Left lung (tissue), 4 donors: ENCODE measurements at regions not wholly inside any gene's neighbourhood (a gene's known extent, or its start where the extent isn't known, plus 50 kb on each side); places are given as distances from the start of the nearest gene placed in this dataset.
A peak's percentile ranks its signal among the peaks of the same experiment; 100 is the strongest.
"Not testable (repeated sequence)": the region's sequence is repeated elsewhere in the genome, so short reads cannot be mapped to it uniquely, and the experiment has no call there.

ENCODE experiments used
- ATAC-seq: fragments of 200-7000 bp; cut with Tn5 transposase; one replicate; pipeline ENCODE4 v1.9.1; 2020; ENCODE audit warnings: moderate library complexity
- DNase-seq, 4 donors: peaks; one replicate each; pipeline ENCODE4 v3.0.0-alpha.2; 2013 to 2020
- H3K27ac ChIP-seq, 2 donors: fragments of 200-600 bp; sonication (generic) in 1 of 2; one replicate each; pipeline versions ENCODE4 v1.5.0 to v1.8.0; 2020 to 2021
- H3K27me3 ChIP-seq, 2 donors: fragments of 200-600 bp; sonication (generic) in 1 of 2; one replicate each; pipeline versions ENCODE4 v1.5.0 to v1.8.0; 2020 to 2021
- H3K36me3 ChIP-seq, 2 donors: fragments of 200-600 bp; sonication (generic) in 1 of 2; one replicate each; pipeline versions ENCODE4 v1.5.0 to v1.8.0; 2020 to 2021
- H3K4me1 ChIP-seq, 2 donors: fragments of 200-600 bp; one replicate each; pipeline ENCODE4 v1.8.0; 2021
- H3K4me3 ChIP-seq, 2 donors: fragments of 200-600 bp; sonication (generic) in 1 of 2; one replicate each; pipeline versions ENCODE4 v1.5.0 to v1.8.0; 2020 to 2021; ENCODE audit warnings: mild to moderate bottlenecking in 1 of 2
- H3K9me3 ChIP-seq, 2 donors: fragments of 200-600 bp; sonication (generic) in 1 of 2; one replicate each; pipeline versions ENCODE4 v1.5.0 to v1.8.0; 2020 to 2021
- CTCF ChIP-seq, 2 donors: fragments of 200-600 bp; sonication (generic) in 1 of 2; IDR thresholded peaks; one replicate each; pipeline versions ENCODE4 v1.5.0 to v1.8.0; 2021; ENCODE audit warnings: antibody characterized with exemption in 2 of 2
- intact Hi-C, 2 donors: fragments of 100-400 bp; cut with DNase I; formaldehyde crosslinking; loops; one replicate each; pipeline versions ENCODE4 v1.11.2 to v1.14.2; 2022
- donor health status: DM: no; HTN: yes; CAD: no.
- donor health status: DM: no; HTN: no; CAD: no.

- Histone ChIP-seq H3K36me3 (no peaks in the 10 kb centered on the region), H3K4me1 (no peaks in the 10 kb centered on the region), H3K27me3 (no peaks in the 10 kb centered on the region), H3K4me3 (no peak overlapping the region), H3K9me3 (peaks cover 0 to 13% of the 10 kb centered on the region in 2 donors), H3K27ac (no peak overlapping the region)
- intact Hi-C loops: no loop called here
- ATAC-seq: no peak
- no peak for TF ChIP-seq CTCF (IDR thresholded peaks at IDR 0.05)
- DNase-seq: no peak
Observed at GRCh38 chr11:93039531-93040240, 70.2 kb downstream of the MTNR1B start.

GRCh38 chr11:93041682-93042081 is 72.2 kb downstream of the MTNR1B start:
- TF ChIP-seq CTCF (IDR thresholded peaks at IDR 0.05): no peak

DNA sequence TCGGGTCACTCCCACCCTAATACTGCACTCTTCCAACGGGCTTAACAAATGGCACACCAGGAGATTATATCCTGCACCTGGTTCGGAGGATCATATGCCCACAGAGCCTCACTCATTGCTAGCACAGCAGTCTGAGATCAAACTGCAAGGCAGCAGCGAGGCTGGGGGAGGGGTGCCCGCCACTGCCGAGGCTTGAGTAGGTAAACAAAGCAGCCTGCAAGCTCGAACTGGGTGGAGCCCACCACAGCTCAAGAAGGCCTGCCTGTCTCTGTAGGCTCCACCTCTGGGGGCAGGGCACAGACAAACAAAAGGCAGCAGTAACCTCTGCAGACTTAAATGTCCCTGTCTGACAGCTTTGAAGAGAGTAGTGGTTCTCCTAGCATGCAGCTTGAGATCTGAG is 73.7 kb downstream of the MTNR1B start:
- peak in 1 of 4 donors; percentile 31 for DNase-seq
- H3K4me1 ChIP-seq, H3K27me3 ChIP-seq, ATAC-seq, H3K36me3 ChIP-seq, H3K4me3 ChIP-seq, H3K27ac ChIP-seq, intact Hi-C loops: not testable (repeated sequence)
- H3K9me3 ChIP-seq: peaks cover 0 to 13% of the 10 kb centered on the region in 2 donors

More at GRCh38 chr11:93041682-93042081, 72.2 kb downstream of the MTNR1B start:
- H3K27ac ChIP-seq: no peak overlapping the region
- no peak for ATAC-seq
- H3K9me3 ChIP-seq: peaks cover 0 to 13% of the 10 kb centered on the region in 2 donors
- no peaks in the 10 kb centered on the region for H3K27me3 ChIP-seq
- intact Hi-C loops: no loop called here
- DNase-seq: no peak
- H3K36me3 ChIP-seq: no peaks in the 10 kb centered on the region
- no peaks in the 10 kb centered on the region for H3K4me1 ChIP-seq
- no peak overlapping the region for H3K4me3 ChIP-seq

DNA sequence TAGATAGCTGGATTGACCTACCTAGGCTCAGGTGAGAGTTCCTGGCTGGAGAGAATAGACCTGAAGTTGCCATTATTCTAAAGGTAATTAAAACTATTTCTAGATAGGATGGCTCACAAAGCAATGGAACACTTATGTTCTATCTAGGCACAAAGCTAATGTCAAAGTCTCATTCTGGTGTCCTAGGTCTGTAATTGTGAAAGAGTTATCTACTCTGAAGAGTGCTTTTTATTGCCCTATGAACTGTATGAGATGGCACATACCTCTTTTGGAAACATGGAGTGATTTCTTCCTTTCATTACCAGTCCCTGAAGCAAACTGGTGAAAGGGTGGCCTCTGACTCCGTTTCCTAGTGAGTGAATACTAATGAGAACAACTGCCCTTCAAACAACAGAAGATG is 80.3 kb downstream of the MTNR1B start:
- H3K4me3 ChIP-seq: no peak overlapping the region
- intact Hi-C loops: no loop called here
- ATAC-seq (no peak), DNase-seq (no peak)
- no peaks in the 10 kb centered on the region for H3K36me3 ChIP-seq
- H3K4me1 ChIP-seq: no peaks in the 10 kb centered on the region
- TF ChIP-seq CTCF (IDR thresholded peaks at IDR 0.05): no peak
- no peaks in the 10 kb centered on the region for H3K27me3 ChIP-seq
- H3K27ac ChIP-seq: no peak overlapping the region
- no peaks in the 10 kb centered on the region for H3K9me3 ChIP-seq

DNA sequence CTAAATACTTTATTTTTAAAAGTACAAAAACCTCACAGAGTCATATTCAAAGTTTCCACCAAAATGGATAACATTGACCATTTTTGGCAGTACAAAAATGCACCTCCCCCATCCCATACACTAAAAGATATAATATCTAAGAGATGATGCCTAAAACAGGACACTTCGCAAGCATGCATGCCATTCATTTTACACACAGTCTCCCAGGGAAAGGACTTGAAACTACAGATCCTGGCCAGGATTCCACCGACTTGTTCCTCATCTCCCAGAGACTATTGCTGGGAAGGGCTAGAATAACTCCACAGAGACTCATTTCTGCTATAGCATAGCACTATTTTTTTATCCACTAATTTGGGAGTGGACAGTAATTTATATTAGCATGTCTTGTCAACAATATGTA is 81.7 kb downstream of the MTNR1B start:
- no peaks in the 10 kb centered on the region for H3K36me3 ChIP-seq
- no peaks in the 10 kb centered on the region for H3K4me1 ChIP-seq
- H3K27ac ChIP-seq: no peak overlapping the region
- H3K9me3 ChIP-seq: no peaks in the 10 kb centered on the region
- DNase-seq (no peak), ATAC-seq (no peak)
- H3K27me3 ChIP-seq: no peaks in the 10 kb centered on the region
- H3K4me3 ChIP-seq: no peak overlapping the region
- intact Hi-C loops: no loop called here
- no peak for TF ChIP-seq CTCF (IDR thresholded peaks at IDR 0.05)

DNA sequence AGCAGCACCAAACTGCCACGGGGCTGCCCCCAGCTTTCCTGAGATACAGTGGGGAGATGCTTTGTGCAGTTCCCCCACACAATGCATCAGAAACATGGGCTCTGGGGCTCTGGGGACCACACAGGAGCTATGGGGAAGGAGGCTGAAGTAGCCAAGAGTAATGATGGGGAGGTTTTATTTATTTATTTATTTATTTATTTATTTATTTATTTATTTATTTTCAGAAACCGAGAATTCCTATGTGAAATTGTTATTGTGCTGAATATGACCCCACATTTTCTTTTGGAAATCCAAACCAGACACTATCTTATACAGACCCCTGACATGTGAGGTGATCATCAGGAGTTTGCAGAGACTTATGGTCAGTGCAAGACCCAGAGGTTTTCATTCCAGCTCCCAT is 84.4 kb downstream of the MTNR1B start:
- Histone ChIP-seq H3K9me3 (no peaks in the 10 kb centered on the region), H3K36me3 (no peaks in the 10 kb centered on the region), H3K4me1 (no peaks in the 10 kb centered on the region), H3K4me3 (no peak overlapping the region), H3K27ac (no peak overlapping the region), H3K27me3 (no peaks in the 10 kb centered on the region)
- ATAC-seq (no peak), DNase-seq (peak in 1 of 4 donors; percentile 43)
- intact Hi-C loops: no loop called here
- TF ChIP-seq CTCF (IDR thresholded peaks at IDR 0.05): no peak
